GM18505 (cell line): ENCODE measurements at regions not wholly inside any gene's neighbourhood (a gene's known extent, or its start where the extent isn't known, plus 50 kb on each side); places are given as distances from the start of the nearest gene placed in this dataset.

Experiments used
- ATAC-seq: cut with Tn5 transposase; IDR thresholded peaks from one replicate; pipeline ENCODE4 v1.9.1; 2021; ENCODE audit not compliant: unreplicated experiment
- POLR2A ChIP-seq: IDR thresholded peaks from 4 replicates; pipeline ENCODE4 v1.6.1; 2011; ENCODE audit warnings: borderline replicate concordance; ENCODE audit not compliant: insufficient read depth, insufficient read length; ENCODE audit errors: extremely low read depth

DNA sequence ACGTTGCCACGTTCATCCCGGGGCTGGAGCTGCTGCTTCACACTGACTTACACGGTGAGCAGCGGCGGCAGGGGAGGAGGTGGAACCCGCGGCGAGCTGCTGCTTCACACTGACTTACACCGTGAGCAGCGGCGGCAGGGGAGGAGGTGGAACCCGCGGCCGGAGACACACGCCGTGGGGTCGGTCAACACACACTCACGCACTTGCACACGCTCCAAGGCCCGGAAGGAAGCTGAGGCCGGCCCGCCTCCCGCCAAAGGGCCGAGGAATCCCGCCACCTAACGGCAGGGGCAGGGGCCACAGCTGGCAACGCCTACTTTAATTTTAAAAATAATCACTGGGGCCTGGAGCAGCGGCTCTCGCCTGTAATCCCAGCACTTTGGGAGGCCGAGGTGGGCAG, 94.4 kb upstream of the FOXC1 start:
- no peak for TF ChIP-seq POLR2A
- ATAC-seq: no peak

DNA sequence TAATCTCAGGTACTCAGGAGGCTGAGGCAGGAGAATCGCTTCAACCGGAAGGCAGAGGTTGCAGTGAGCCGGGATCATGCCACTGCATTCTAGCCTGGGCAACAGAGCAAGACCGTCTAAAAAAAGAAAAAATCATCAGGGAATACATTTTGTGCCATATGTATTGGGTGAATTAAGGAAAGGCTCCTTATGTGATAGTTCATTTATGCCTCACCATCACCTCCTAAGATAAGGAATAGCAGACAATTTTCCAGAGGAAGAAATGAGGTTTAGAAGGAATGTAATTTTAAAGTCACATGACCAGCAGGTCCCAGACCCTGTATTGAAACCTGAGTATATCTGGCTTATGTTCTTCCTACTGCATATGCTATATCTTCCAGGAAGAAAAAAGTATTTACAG, 93.9 kb upstream of the FOXC1 start:
- TF ChIP-seq POLR2A: no peak
- no peak for ATAC-seq

DNA sequence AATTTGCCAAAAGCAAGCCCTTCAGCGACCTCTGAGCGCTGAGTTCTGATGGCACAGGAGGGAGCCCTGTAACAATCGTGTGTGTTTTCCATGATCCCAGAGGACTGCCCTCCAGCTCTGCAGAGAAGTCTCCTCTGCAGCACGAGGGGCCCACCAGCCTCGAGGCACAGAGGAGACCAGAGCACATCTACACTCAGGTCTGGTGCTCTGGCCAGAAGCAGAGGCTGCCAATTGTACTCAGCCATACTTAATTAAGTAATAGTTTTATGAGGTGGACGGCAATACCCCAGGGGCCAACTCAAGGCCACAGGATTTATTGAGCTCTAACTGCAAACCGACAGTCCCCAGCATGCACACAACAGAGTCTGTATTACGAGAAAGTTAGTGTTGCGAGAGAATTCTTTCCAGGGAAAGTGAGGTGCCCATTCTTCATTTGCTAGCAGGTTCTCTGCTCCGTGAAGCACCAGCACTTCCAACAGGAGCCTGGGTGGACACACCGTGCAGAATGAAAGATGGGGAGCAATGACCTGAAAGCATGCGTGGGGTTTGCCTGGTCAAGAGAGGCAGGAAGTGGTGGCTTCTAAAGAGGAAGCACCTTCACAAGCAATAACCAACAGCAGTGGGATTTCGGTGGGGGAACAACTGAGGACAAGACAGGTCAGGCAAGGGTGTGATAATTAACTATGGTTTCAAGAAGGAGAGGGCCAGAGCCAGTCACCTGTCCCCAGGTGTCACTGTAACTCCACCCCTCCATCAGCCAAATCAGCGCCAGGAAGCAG, 92.8 kb upstream of the FOXC1 start:
- TF ChIP-seq POLR2A: no peak
- no peak for ATAC-seq

DNA sequence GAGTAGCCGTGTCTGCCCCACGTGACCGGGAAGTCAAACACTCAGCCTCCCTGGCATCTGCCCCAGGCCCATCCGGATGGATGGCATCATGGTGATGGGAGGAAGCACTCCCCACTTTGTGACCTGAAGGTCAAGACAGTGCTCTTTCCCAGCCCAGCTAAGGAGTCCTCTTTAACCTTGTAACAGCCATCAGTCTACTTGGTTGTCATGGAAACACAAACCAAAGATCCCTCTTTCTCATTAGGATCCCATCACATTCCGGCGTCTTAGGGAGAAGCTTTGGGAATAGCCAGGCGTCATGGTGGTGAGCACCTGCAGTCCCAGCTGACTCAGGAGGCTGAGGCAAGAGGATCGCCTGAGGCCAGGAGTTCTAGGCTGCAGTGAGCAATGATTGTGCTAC, 90.9 kb upstream of the FOXC1 start:
- ATAC-seq: no peak
- TF ChIP-seq POLR2A: no peak

DNA sequence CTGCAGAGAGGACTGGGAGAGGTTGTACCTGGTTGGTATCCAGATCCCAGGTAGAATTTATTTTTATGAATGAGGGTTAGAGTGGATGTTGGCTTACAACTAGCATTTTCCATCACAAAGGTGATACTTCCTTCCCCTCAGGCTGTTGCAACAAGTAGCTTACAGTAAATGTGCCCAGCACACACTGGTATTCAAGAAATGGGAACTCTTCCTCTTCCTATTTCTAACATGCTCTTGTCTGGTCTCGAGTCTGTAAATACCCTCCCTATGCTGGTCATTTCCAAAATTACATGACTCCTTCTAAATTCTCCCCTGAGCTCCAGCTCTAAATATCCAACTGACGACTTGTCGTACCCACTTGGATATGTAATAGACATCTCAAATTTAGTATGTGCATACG, 90.1 kb upstream of the FOXC1 start:
- ATAC-seq: no peak
- TF ChIP-seq POLR2A: no peak

DNA sequence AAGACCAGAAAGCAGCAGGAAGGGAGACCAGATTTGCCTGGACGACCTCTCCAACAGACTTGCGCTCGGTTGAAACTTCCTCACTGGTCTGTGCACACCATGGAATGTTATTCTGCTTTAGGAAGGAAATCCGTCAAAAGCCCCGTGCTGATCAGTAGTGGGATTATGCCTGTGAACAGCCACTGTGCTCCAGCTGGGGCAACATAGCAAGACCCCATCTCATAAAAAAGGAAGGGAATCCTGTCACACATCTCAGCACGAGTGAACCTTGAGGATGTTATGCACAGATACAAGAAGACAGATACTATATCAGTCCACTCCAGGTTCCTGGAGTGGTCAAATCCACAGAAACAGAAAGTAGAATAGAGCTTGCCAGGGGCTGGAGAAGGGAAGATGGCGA, 86.9 kb upstream of the FOXC1 start:
- ATAC-seq: no peak
- TF ChIP-seq POLR2A: no peak

DNA sequence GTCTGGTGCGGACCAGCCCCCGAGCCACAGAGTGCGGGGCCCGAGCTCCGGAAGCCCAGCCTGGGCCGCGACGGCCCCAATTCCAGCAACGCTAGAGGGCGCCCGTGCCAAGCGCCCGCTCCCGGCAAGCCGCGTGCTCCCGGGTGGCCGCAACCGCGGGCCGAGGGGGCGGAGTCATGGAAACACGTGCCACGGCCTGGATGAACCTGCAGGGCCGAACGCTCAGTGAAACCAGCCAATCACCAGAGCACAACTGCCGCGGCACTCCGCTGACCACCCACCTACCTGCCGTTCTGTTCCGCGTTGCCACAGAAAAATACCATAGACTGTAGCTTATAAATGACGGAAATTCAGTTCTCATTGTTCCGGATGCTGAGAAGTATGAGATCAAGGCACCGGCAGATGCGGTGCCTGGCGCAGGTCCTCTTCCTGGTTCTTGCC, 85.7 kb upstream of the FOXC1 start:
- no peak for ATAC-seq

DNA sequence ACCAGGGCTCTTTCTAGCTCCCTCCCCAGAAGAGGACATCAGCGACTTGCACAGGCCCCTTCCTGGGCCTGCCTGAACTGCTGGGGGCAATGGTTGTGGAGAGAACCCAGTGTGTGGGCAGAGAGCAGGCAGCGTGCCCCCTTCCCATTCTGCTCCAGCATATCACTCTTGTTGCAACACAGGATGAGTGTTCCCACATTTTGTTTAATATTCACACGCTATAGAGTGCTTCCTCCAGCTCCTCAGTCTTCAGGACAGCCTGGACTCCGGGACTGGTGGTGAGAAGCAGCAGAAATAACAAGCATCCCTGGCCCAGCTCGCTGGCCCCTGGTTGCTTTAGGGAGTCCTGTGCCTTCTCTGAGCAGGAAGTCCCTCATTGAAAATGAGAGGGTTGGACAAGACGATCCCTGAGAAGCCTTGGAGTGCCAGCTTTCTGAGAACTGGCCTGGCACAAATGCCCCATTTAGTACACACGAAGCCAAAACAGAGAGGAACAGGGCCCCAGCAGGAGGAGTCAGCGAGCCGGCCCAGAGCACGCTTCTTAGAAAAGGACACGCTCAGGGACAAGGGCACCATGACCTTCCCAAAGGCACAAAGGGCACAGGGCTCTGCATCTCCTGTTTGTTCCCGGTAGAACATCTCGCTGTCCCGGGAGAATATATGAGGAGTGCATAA, 84.2 kb upstream of the FOXC1 start:
- TF ChIP-seq POLR2A: no peak
- ATAC-seq: no peak

More for the DNA sequence above, 85.7 kb upstream of the FOXC1 start:
- no peak for TF ChIP-seq POLR2A

DNA sequence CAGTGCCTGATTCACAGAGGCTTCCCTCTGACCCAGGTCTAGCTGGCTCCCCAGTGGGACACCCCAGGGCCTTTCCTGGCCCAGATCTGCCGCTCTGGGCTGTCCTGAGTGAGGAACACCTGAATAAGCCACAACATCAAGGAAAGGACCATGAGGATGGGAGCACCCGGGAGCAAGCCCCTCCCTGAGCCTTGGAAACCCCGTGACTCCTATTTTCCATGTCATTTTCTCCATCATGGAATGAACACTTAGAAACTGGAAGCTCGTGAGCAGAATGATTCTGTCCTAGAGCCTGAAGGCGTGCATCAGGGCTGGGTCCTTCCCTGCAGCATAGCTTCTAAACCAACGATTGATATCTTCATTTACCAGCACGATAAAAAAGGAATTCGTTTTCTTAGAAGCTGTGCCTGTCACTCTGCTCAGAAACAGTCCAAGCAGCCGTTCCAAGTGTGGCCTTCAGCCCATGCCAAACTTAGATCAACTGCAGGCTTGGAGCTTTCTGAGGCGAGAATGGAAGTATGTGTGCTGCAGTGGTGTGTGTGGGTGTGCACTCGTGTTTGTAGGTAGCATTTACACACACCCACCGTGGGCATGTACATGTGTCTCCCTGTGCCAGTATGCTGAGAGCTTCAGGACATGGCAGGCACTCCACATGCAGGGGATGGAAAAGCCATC, 83.2 kb upstream of the FOXC1 start:
- TF ChIP-seq POLR2A: no peak
- ATAC-seq: no peak

DNA sequence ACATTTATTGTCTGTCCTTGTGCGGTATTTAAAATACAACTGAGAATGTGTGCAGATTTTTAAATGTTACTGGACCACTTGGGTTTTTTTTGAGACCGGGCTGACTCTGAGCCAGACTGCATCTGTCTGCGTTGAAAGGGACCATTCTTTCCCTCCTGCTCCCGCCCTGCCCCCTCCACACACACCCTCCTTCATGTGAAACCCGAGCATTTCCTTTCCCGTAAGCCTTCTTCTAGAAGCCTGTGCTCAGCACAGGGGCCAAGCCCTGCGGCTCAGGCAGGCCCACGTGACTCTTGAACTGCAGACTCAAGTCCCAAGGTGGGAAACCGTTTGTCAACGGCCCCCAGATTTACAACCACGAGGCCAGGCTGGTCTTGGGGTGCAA, 82.7 kb upstream of the FOXC1 start:
- no peak for ATAC-seq
- TF ChIP-seq POLR2A: no peak

DNA sequence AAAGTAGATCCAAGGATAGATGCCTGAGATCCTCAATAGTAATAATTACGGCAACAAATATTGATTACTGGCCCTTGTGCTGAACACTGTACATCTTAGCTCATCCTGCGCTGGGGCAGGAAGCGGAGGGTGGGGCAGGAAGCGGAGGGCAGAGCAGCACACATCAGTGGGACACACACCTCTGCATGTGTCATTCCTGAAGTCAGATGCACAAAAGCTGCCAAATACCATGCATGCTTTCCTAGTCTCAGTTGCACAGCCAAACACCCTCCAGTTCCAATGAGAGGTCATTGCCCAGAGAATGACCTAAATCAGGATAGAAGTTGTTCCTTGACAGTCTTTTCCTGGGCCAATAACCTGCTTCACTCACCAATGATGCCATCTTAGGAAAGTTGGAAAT, 74.4 kb upstream of the FOXC1 start:
- no peak for ATAC-seq
- TF ChIP-seq POLR2A: no peak

DNA sequence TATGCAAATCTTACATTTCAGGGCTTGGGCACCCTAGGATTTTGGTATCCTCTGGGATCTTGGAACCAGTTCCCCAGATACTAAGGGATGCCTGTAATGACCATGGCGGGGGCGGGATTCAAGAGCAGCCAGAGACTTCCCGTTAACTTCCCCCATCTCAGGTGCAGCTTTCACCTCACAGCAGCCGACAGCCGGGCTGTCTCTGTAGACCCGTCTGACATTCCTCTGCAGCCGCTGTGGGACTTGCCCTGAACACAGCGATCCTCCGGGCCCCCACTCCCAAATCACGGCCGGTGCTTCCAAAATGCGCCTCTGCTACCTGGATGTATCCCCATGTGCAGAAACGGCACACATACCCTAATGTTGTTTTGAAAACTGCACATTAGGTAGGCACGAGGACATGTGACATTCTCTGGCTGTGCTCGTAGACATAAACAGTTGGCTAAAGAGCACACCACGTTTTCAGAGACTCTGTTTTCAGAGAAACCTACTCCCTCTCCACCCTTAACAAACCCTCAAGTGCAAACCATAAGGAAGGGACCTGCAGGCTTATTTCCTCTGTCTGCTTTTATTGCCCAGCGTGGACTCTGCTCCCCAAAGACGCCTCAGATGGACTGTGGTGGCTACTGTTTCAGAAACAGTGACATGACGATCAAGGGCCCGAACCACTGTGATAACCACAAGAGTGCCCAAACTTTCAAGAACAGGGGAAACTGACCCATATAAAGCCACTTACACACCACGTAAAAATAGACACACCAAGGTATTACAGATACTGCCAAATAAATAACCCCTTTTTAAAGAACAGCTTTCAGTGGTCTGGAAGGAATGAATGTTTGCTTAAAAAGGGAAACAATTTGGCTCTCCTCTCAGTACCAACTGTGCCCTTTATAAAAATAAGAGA, 72.9 kb upstream of the FOXC1 start:
- no peak for ATAC-seq
- TF ChIP-seq POLR2A: no peak

DNA sequence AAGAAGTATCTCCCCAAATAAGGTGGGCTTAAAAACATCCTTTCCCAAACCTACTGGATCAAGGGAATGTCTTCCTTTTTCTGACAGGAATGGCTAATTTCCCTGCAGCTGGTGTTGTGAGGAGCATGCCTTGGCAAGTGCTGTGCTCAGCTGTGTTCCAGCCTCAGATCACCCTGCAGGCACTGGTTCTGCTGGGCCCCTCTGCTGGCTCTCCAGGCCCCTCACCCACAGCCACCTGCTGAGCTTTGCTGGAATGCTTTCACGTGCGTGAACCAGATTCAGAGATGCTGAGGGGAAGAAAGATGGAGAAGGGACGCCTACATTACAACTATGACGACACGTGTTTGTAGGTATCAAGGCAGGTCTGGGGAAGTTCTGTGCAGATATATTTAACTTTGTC, 71.3 kb upstream of the FOXC1 start:
- no peak for ATAC-seq
- TF ChIP-seq POLR2A: no peak
